Left ventricle myocardium inferior (tissue), 1 donor: ENCODE measurements at regions not wholly inside any gene's neighbourhood (a gene's known extent, or its start where the extent isn't known, plus 50 kb on each side); places are given as distances from the start of the nearest gene placed in this dataset.

Experiments
- DNase-seq: peaks from one replicate; pipeline ENCODE4 v3.0.0-alpha.2; 2020
- H3K27ac ChIP-seq: fragments of 200-600 bp; replicated peaks from 2 replicates; pipeline ENCODE4 v1.8.0; 2021
- H3K27me3 ChIP-seq: fragments of 200-600 bp; 2 replicates; pipeline ENCODE4 v1.8.0; 2021; ENCODE audit warnings: low read depth
- H3K36me3 ChIP-seq: fragments of 200-600 bp; 2 replicates; pipeline ENCODE4 v1.8.0; 2021
- H3K4me1 ChIP-seq: fragments of 200-600 bp; 2 replicates; pipeline ENCODE4 v1.8.0; 2021
- H3K4me3 ChIP-seq: fragments of 200-600 bp; 2 replicates; pipeline ENCODE4 v1.8.0; 2021; ENCODE audit warnings: mild to moderate bottlenecking, moderate library complexity
- H3K9me3 ChIP-seq: fragments of 200-600 bp; replicated peaks from 2 replicates; pipeline ENCODE4 v1.8.0; 2021
- CTCF ChIP-seq: fragments of 200-600 bp; IDR thresholded peaks from 2 replicates; pipeline ENCODE4 v1.8.0; 2021; ENCODE audit warnings: antibody characterized with exemption, mild to moderate bottlenecking, borderline replicate concordance
- intact Hi-C: fragments of 100-400 bp; cut with micrococcal nuclease; formaldehyde crosslinking; loops from one replicate; pipeline ENCODE4 v1.11.0; 2022
- donor health status: DM: no; HTN: yes; CAD: no; lungs with severe emphysema.

GRCh38 chr4:10245751-10246150 lies 129.2 kb upstream of the WDR1 start:
- Histone ChIP-seq H3K36me3 (no peaks in the 10 kb centered on the region), H3K4me1 (no peaks in the 10 kb centered on the region), H3K9me3 (no peaks in the 10 kb centered on the region), H3K4me3 (no peak overlapping the region), H3K27me3 (peaks cover 13% of the 10 kb centered on the region), H3K27ac (no peak overlapping the region)
- no peak for DNase-seq
- intact Hi-C loops = no loop called here
- TF ChIP-seq CTCF = no peak

GRCh38 chr4:10243856-10244255 lies 127.3 kb upstream of the WDR1 start:
- Histone ChIP-seq H3K4me3 (no peak overlapping the region), H3K27ac (no peak overlapping the region), H3K36me3 (no peaks in the 10 kb centered on the region), H3K27me3 (peaks cover 1% of the 10 kb centered on the region), H3K4me1 (no peaks in the 10 kb centered on the region), H3K9me3 (no peaks in the 10 kb centered on the region)
- no peak for TF ChIP-seq CTCF
- intact Hi-C loops = no loop called here
- DNase-seq = no peak

- no peak for DNase-seq
- Histone ChIP-seq H3K27ac (no peak overlapping the region), H3K4me1 (no peaks in the 10 kb centered on the region), H3K36me3 (no peaks in the 10 kb centered on the region), H3K4me3 (no peak overlapping the region), H3K27me3 (no peaks in the 10 kb centered on the region), H3K9me3 (no peaks in the 10 kb centered on the region)
- no peak for TF ChIP-seq CTCF
- intact Hi-C loops = no loop called here
These were observed 124.1 kb upstream of the WDR1 start for GRCh38 chr4:10240691-10241090.

- no peaks in the 10 kb centered on the region for H3K9me3 ChIP-seq
- no peaks in the 10 kb centered on the region for H3K4me1 ChIP-seq
- intact Hi-C loops = no loop called here
- DNase-seq = no peak
- H3K27me3 ChIP-seq = no peaks in the 10 kb centered on the region
- H3K36me3 ChIP-seq = no peaks in the 10 kb centered on the region
- H3K4me3 ChIP-seq = no peak overlapping the region
- TF ChIP-seq CTCF = no peak
- H3K27ac ChIP-seq = no peak overlapping the region
These were observed 123.5 kb upstream of the WDR1 start for GRCh38 chr4:10239982-10240654.

- no peak overlapping the region for H3K27ac ChIP-seq
- H3K36me3 ChIP-seq = no peaks in the 10 kb centered on the region
- intact Hi-C loops = no loop called here
- no peak for TF ChIP-seq CTCF
- no peaks in the 10 kb centered on the region for H3K9me3 ChIP-seq
- no peaks in the 10 kb centered on the region for H3K27me3 ChIP-seq
- no peaks in the 10 kb centered on the region for H3K4me1 ChIP-seq
- no peak for DNase-seq
- no peak overlapping the region for H3K4me3 ChIP-seq
These were observed 120.5 kb upstream of the WDR1 start for GRCh38 chr4:10237131-10237530.

GRCh38 chr4:10232114-10232513 lies 115.5 kb upstream of the WDR1 start:
- H3K4me3 ChIP-seq = no peak overlapping the region
- no peaks in the 10 kb centered on the region for H3K4me1 ChIP-seq
- DNase-seq = no peak
- no peaks in the 10 kb centered on the region for H3K36me3 ChIP-seq
- intact Hi-C loops = loop anchor here (2.0 kb wide), 1 partner anchor 23 kb away; no protein-coding TSS in a partner anchor
- no peak overlapping the region for H3K27ac ChIP-seq
- TF ChIP-seq CTCF = no peak
- H3K27me3 ChIP-seq = no peaks in the 10 kb centered on the region
- no peaks in the 10 kb centered on the region for H3K9me3 ChIP-seq
